ENCODE measurements at regions not wholly inside any gene's neighbourhood (a gene's known extent, or its start where the extent isn't known, plus 50 kb on each side); places are given as distances from the start of the nearest gene placed in this dataset.
A peak's percentile ranks its signal among the peaks of the same experiment; 100 is the strongest.

GRCh38 chr22:20646906-20647305, 127.0 kb upstream of the SERPIND1 start:
- H3K4me3 ChIP-seq (ENCODE audit: low read depth, poor library complexity, severe bottlenecking), result no peak overlapping the region
- TF ChIP-seq POLR2A (IDR thresholded peaks at IDR 0.05), result no peak
- TF ChIP-seq CTCF (IDR thresholded peaks at IDR 0.05), result no peak
- DNase-seq (ENCODE audit: low spot score in 2 of 2), result no peak
- intact Hi-C loops (cut with DNase I; ENCODE audit: low total_unique reads), result no loop called here
- 90 to 93% methylated on average over 3 of the region's 3 CpGs for WGBS, 2 donors

- intact Hi-C loops (cut with DNase I; ENCODE audit: low total_unique reads), result no loop called here
- WGBS, 2 donors, result 90 to 91% methylated on average over 4 of the region's 4 CpGs
- TF ChIP-seq POLR2A (IDR thresholded peaks at IDR 0.05) (no peak), CTCF (IDR thresholded peaks at IDR 0.05) (no peak)
- H3K4me3 ChIP-seq (ENCODE audit: low read depth, poor library complexity, severe bottlenecking), result no peak overlapping the region
- peak in 1 of 2 donors; percentile 70 for DNase-seq (ENCODE audit: low spot score in 2 of 2)
These were observed 126.2 kb upstream of the SERPIND1 start for GRCh38 chr22:20647586-20648305.

- TF ChIP-seq CTCF (IDR thresholded peaks at IDR 0.05) (no peak), POLR2A (IDR thresholded peaks at IDR 0.05) (no peak)
- WGBS, 2 donors, result 75 to 90% methylated on average over 2 of the region's 2 CpGs
- H3K4me3 ChIP-seq (ENCODE audit: low read depth, poor library complexity, severe bottlenecking), result no peak overlapping the region
- intact Hi-C loops (cut with DNase I; ENCODE audit: low total_unique reads), result no loop called here
- peak in 1 of 2 donors; percentile 26 for DNase-seq (ENCODE audit: low spot score in 2 of 2)
These were observed 125.5 kb upstream of the SERPIND1 start for GRCh38 chr22:20648306-20648903.

- WGBS, 2 donors, result 90 to 93% methylated on average over 13 of the region's 13 CpGs
- peak; percentile 6 to 59 for DNase-seq (ENCODE audit: low spot score in 2 of 2)
- intact Hi-C loops (cut with DNase I; ENCODE audit: low total_unique reads), result no loop called here
- H3K4me3 ChIP-seq (ENCODE audit: low read depth, poor library complexity, severe bottlenecking), result no peak overlapping the region
- no peak for TF ChIP-seq POLR2A (IDR thresholded peaks at IDR 0.05)
These were observed 123.4 kb upstream of the SERPIND1 start for GRCh38 chr22:20650294-20651207.

- TF ChIP-seq CTCF (IDR thresholded peaks at IDR 0.05) (no peak), POLR2A (IDR thresholded peaks at IDR 0.05) (no peak)
- WGBS, 2 donors, result 77 to 84% methylated on average over 2 of the region's 2 CpGs
- DNase-seq (ENCODE audit: low spot score in 2 of 2), result peak in 1 of 2 donors; percentile 20
- no peak overlapping the region for H3K4me3 ChIP-seq (ENCODE audit: low read depth, poor library complexity, severe bottlenecking)
- intact Hi-C loops (cut with DNase I; ENCODE audit: low total_unique reads), result no loop called here
These were observed 122.6 kb upstream of the SERPIND1 start for GRCh38 chr22:20651286-20651685.

- WGBS, 2 donors, result 93 to 97% methylated on average over 6 of the region's 6 CpGs
- TF ChIP-seq CTCF (IDR thresholded peaks at IDR 0.05) (no peak), POLR2A (IDR thresholded peaks at IDR 0.05) (no peak)
- peak in 1 of 2 donors; percentile 32 for DNase-seq (ENCODE audit: low spot score in 2 of 2)
- intact Hi-C loops (cut with DNase I; ENCODE audit: low total_unique reads), result no loop called here
- H3K4me3 ChIP-seq (ENCODE audit: low read depth, poor library complexity, severe bottlenecking), result no peak overlapping the region
These were observed 121.8 kb upstream of the SERPIND1 start for GRCh38 chr22:20652130-20652529.

Measured in lower leg skin (tissue), 4 donors.